GM23248 (cell line): ENCODE measurements at regions not wholly inside any gene's neighbourhood (a gene's known extent, or its start where the extent isn't known, plus 50 kb on each side); places are given as distances from the start of the nearest gene placed in this dataset.

ENCODE experiments used
- EZH2 ChIP-seq: fragments of 200-600 bp; sonication (generic); IDR thresholded peaks from 2 replicates; pipeline ENCODE4 v1.6.1; 2018; ENCODE audit warnings: antibody characterized with exemption, mild to moderate bottlenecking; ENCODE audit not compliant: insufficient read depth, poor library complexity, severe bottlenecking
- EZH2phosphoT487 ChIP-seq: fragments of 200-600 bp; sonication (generic); IDR thresholded peaks from 2 replicates; pipeline ENCODE4 v1.6.1; 2018; ENCODE audit warnings: antibody characterized with exemption, moderate library complexity, mild to moderate bottlenecking, low read depth; ENCODE audit not compliant: insufficient read depth

GRCh38 chr5:14009575-14009974 is 65.1 kb upstream of the DNAH5 start:
- TF ChIP-seq EZH2 = no peak
- TF ChIP-seq EZH2phosphoT487 = no peak
